NCI-H1930 (cell line): ENCODE measurements at regions not wholly inside any gene's neighbourhood (a gene's known extent, or its start where the extent isn't known, plus 50 kb on each side); places are given as distances from the start of the nearest gene placed in this dataset.
"Not testable (repeated sequence)": the region's sequence is repeated elsewhere in the genome, so short reads cannot be mapped to it uniquely, and the experiment has no call there.

Source experiments
- DNase-seq, 2 experiments: peaks; one replicate each; lab custom pipeline; 2025; lab: John Stamatoyannopoulos, UW

DNA sequence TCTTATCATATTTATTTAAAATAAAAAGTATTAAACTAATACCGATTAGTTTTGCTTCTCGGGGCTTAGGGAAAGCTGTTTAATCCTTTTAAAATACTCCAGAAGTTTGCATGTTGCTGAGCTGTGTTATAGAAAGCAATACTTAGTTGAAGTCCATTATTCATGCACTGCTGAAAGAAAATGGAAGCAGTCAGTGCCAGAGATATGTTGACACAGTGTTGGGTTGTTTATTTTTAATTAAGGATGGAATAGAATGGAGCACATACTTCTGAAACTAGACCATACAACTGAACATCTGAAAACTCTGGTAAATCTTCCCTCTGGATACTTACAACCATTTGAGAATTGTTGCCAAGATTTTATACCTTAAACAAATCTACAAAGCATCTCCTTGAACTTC, 282.7 kb upstream of the CCDC179 start:
- no peak for DNase-seq

DNA sequence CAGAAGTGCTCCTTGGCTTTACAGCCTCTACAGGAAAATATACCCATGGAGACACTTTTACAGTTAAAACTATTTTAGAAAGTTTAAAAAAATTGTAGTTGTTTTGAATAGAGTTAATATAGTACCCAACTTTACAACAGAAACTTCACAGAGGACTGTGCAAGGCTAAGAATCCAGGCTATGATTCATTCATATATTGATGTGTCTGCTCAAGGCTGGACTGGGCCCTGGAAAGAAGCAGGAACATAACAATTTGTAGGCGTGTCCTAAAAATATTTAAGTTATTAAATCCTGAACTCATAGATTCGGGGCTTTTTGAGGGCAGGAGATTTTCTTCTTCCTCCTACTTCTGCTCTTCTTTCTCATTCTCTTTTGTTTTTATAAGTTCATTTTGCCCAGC, 291.5 kb upstream of the CCDC179 start:
- DNase-seq: no peak

DNA sequence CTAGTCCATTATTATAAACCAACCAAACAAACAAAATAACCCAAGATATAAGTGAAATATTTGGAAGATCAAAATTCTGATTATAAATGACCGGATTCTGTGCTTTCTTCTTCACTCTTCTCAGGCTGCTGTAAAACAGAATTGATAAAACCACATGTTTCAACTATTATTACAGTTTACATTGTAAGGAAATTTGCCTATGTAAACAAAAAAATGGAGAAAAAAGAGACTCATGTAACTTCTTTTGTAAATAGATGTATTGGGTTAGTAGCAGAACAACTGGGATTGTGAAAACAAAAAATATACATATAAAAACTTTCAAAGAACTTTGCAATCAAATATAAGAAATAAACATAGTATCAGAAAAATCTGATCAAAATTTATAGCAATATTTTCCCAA, 295.2 kb upstream of the CCDC179 start:
- DNase-seq: no peak

DNA sequence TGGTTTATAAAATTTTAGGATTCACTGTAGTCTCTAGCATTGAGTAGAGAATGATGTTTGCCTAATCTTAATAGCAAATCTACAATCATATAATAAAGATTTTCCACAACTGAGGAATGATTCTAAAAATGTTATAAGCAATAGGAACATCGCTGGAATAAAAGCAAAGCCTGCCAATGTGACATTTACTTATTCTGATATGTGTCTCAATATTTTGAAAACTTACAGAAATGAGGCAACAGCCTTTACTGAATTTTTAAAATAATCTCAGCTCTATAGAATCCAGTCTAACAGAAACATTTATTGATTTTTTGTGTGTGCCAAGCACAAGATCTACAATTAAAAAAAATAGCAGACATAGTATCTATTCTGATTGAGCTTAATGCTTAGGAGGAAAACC, 303.7 kb upstream of the CCDC179 start:
- DNase-seq: no peak

DNA sequence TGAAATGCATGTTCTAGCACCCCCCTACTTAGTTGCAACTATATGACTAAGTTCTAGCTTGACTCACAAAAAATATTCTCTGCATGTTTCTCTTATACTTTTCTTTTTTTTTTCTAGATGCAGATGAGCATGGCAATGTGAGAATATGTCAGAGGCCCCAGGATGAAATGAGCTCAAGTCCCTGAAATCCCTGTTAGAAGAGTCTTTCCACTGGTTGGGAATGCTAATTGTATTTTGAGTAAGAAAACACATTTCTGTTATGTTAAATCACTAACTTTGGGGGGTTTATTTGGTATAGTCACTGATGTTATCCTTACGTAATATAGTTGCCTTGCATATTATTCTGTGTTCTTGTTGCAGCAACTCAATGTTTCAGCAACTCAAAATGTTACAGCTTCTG, 306.1 kb upstream of the CCDC179 start:
- no peak for DNase-seq

DNA sequence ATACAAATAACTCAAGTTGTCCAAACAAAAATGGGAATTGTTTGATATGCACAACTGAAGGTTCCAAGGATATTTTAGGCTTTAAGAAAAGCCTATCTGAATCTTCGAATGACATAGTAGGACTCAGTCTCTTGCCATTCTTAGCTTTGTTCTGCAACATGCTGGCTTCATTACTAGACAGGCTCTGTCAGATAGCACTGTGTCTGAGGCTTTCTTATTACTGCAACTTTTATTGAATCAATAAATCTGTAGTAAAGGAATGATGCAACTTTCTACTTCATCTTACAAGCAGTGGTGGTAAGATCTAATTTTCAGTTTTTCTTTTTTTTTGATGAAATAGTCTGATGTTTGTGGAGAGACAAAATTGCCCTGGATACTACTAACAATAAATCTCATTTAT, 319.3 kb upstream of the CCDC179 start:
- no peak for DNase-seq

DNA sequence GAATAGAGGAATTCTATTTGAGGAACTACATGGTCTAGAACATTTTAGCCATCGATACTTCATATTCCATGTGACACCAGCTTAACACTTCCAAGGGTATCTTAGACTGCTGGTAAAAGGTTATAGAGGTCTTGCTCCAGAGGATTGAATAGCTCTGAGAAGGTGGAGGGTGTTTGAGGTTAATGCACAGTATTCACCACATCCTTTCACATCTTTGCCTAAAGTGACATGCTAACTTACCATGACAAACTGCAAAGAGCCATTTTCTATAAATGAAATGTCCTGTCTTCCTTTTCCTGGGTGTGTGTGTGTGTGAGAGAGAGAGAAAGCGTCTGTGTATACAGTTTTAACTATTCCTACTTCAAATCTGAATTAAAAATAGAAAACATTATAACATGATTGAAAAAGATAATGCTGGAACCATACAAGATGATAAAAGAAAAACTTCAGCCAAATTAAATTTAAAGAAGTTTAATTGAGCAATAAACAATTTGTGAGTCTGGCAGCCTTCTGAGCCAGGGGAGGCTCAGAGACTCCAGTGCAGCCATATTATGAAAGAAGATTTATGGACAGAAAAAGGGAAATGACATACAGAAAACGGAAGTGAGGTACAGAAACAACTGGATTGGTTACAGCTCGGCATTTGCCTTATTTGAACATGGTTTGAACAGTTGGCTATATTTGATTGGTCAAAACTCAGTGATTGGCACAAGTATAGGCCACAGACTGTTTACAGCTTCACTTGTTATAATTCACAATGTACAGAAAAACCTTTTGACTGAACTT, 320.9 kb upstream of the CCDC179 start:
- DNase-seq: no peak

DNA sequence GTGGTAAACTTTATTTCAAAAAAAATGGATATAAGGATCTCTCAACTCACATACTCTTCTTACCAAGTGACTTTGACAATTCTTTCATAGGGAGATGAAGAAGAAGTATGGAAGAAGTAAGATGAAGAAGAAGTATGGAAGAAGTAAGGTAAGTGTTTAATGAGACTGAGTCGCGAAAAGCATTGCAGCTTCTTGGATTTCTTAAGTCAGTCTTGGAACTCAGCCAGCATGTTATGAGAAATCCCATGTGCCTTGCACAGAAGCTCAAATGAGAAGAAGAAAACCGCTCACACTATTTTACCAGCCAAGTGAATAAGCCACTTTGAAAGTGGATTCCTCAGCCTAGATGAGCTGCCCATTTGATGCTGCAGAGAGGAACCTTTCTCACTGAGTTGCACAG, 332.0 kb upstream of the CCDC179 start:
- DNase-seq: no peak

DNA sequence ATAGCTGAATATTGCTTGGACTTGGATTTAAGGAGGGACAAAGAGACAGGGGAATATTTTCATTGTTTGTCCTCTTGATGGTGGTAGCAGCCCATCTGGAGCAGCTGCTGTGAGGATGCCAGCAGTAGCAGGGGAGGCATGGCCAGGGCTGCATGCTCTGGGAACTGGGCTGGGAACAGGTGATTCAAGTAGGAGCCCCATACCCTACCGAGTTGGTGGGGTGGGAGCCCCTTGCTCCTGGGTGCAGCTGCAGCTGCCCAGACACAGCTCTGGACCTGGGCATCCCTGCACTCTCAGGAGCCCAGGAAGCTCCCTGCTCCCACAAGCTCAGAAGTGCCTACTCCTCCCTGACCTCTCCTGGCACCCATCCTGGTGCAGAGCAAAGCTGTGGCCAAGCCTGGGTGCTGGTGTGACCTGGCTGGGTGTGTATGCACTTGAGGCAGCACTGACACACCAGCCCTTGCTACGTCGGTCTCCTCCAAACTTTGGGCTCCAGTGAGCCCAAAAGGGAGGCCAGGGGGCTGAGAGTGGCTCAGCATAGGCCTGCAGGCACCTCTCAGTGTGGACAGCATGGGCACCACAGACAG, 341.8 kb upstream of the CCDC179 start:
- DNase-seq: no peak

DNA sequence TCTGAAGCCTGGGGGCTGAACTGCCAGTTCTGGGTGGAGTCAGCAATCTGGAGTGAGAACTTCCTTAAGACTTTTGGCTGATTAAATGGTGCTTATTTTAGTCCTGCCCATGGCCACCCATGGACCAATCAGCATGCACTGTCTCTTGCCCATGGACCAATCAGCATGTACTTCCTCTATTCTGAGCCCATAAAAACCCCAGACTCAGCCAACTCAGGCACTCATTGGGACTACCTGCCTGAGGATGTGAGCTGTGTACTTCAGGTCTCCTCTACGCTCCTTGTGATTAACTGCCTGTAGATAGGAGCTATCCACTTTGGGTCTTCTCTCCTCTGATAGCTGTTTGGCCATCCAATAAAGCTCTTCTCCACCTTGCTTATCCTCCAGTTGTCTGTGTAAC, 342.3 kb upstream of the CCDC179 start:
- no peak for DNase-seq

DNA sequence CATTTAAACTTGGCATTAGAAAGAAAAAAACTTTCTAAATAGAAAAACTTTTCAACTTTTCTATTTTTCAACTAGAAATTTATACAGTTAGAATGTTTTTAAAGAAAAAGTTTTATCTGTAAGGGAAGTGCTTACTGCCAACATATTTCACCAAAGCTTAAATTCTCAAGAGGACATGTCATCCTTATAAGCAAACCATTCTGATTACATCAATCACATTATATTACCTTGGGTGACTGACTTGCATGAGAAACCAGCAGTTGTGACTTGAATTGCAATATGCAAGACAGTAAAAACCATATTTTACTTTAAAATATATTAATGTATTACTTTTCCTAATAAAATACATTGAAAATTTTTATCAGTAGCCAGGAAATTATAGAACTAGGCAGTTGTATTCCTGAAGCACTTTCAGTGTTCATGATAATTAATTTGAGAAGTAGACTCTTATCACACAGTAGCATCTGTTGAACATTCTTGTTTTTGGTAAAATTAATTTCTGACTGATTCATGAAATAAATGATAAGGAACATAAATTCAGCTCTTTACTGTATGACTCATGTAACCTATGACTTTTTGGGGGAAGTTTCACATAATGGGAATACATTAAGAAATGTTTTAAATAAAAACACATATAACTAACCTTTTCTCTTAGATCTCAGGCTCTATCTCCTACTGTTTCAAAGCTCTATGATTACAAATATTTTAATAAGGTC, 345.0 kb upstream of the CCDC179 start:
- no peak for DNase-seq

DNA sequence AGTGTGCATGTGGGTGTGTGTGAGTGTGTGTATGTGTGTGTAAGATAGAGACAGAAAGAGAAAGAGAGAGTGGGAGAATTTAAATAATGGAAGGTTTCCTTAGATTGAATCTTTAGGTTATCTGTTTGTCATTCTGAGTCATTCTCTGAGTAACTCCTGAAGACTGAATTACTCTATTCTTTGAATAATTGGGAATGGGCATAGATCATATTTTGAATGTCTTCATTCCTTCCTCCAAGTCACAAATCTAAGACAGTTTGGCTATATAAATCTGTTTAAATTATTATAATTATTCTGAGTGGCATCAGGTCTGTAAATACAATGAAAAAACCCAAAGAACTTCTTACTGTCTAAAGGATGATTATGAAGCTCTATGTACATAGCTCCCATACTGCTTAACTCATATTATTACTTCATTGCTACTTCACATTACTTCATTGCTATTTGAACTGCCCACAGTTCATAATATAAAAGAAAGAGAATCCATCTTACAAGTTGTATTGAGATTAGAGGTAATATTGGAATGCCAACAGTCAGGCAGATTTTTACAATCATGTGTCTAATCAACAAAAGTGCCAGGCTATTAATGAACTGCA, 346.6 kb upstream of the CCDC179 start:
- no peak for DNase-seq

DNA sequence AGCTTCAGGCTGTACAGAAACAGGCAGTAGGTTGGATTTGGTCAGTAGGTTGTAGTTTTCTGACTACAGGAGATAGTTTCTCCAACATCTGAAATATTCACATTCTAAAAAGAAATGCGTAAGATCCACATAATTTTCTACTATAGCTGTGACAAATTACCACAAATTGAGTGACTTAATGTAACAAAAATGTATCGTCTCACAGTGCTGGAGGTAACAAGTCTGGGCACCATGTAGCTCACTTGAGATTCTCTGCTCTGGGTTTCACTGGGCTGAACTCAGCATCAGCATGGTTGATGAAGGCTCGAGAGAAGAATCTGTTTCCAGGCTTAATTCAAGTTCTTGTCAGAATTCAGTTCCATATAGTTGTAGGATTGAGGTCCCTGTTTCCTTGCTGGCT, 350.9 kb upstream of the CCDC179 start:
- no peak for DNase-seq

DNA sequence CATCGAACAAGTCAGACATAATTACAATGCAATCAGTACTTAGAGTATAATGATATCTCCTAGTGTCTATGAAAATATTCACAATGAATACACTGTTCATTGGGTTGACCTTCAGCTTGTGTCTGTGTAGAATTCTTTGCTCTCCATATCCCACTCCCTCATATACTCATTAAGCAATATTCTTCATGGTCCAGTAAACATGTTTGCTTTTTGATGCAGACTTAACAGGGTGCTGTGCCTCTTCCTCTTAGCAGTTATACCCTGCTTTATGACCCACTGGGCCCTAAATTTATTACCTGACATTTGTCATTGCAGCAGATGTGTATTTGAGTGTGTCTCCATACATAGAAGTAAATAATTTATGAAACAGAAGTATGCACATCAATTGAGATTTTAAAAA, 352.5 kb upstream of the CCDC179 start:
- DNase-seq: no peak

DNA sequence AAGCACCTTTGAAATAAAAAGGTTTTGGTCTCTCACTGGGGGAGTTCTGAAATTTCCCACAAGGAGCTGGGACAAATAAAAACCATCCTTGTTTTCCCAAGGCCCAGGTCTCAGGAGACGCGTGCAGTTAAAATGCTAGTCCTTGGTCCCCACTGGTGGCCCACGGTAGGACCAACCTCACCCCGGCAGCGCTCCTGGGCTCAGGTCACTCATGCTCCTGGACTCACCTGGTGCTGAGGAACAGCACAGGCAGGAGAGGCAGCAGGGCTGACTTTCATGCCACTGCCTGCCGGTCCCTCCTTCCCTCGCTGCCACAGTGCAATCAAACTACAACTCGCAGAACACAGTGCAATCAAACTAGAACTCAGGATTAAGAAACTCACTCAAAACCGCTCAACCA, 356.8 kb upstream of the CCDC179 start:
- no peak for DNase-seq

DNA sequence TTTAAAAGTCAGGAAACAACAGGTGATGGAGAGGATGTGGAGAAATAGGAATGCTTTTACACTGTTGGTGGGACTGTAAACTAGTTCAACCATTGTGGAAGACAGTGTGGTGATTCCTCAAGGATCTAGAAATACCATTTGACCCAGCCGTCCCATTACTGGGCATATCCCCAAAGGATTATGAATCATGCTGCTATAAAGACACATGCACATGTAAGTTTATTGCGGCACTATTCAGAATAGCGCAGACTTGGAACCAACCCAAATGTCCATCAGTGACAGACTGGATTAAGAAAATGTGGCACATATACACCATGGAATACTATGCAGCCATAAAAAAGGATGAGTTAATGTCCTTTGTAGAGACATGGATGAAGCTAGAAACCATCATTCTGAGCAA, 359.8 kb upstream of the CCDC179 start:
- not testable (repeated sequence) for DNase-seq

DNA sequence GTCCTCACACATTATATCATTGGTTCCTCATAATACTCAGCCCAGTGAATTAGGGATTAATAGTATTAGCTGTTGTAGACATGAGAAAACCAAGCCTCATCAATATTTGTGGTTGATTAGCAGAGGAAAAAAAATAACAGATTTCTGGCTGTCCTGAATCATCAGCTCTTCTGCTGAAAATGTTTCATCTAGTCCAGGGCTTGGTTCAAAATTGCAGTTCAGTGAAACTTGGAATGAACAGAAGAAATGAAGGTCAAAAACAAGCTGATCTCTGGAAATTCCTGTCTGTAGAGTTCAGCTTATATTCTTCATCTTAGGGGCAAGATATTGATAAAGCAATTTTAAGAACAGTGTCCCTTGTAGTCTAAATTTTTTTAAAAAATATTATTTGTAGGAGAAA, 361.1 kb upstream of the CCDC179 start:
- no peak for DNase-seq

DNA sequence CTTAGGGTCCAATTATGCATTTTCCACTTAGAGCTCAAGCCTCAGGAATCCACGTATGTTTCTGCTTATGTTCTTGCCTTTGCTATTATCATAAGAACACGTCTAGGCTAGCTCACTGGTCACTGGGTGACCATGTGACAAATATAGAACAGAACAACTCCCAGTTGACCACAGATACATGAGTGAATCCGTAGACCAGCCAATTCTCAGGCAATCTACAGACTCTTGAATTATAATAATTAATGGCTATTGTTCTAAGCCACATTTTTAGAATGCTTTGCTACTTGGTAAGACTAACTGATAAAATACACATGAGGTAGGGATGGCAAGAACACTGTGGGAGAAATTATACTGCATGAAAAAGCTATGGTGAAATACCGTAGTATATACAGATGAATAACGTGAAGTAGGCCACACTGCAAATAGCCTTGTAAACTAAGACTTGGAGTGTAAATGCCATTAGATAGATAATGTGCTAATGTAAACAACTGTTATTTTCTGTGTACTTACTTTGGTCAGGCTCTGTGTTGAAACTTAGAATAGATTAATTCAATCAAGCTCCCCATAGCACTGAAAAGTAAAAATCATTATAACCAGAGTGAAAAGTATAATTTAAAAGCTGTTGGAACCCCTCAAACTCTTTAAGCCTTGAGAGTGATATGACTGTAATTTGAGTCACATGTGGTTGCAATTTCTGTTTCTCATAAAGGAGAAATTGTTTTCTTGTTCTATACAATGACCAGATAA, 366.2 kb upstream of the CCDC179 start:
- DNase-seq: no peak

DNA sequence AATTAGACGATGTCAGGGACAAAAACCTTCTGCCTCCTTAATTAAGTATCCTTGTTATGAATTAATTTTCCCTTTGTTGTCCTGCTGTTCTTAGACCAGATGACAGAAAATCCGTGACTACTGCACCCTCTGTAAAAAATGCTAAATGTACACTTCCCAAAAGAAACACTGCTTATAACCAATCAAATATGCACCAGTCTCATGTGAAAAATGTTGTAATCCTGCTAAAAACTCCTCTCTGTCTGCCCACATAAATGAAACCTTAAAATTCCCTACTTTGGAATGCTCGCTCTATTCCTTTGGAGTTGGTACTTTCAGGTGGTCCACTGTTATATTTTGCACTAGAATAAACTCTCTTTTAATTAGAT, 366.8 kb upstream of the CCDC179 start:
- DNase-seq: no peak

DNA sequence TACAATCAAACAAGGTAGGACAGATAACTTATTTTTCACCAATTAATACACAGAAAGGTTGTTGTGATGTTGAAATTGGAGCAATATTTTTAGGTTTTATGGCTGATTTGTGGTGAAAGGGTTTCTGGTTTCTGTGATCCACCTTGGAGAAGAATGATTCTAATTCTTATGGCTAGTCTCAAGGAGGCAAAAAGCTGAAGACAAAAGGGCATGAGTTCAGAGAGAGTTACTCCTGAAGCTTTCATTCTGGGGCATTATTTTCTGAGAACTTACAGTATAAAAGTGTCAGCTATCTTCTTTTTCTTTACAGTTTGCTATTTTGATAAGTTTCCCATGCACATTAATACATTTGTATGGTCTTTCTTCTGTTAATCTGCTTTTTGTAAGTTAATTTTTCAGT, 372.4 kb upstream of the CCDC179 start:
- DNase-seq: no peak

DNA sequence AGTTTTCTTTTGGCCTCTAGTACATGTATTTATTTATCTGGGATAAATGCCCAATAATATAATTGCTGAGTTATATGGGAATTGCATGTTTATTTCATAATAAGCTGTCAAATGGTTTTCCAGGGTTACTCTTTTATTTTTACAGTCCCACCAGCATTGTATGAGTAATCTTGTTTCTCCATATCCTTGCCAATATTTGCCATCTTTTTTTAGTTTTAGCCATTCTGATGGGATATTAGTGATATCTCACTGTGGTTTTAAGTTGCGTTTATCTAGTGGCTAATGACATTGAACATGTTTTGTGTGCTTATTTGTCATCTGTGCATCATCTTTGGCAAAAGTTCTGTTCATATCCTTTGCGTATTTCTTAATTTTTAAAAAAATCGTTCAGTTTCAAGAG, 372.8 kb upstream of the CCDC179 start:
- no peak for DNase-seq

DNA sequence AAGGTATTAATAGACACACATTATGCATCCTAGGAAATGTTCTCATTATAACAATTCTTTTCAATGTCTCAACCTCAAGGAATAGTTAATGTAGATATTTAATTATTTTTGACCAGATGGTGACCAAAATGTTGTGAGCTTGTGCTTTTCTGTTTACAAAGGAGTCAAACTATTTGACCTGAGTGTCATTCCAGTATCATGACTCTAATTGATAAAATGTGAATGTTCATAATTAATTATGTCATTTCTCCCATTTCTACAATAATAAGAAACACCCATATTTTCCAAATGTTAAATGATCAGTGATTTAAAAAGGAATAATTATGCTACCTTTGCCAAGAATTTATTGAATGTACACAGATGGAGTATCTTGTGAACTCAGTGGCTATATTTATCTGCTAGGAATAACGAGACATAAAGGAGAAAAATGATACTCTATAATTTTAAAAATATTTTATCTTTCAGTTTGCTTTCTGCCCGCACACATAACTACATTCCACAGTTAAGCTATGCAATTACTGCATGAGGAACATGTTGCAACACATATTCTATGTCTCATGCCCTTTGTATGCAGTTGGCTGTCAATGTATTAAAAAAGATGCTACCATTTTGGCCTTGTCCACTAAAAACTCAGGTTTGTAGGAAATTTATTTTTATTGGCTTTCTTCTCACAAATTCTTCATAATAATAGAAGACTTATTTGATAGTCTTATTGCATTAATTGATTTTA, 376.7 kb upstream of the CCDC179 start:
- no peak for DNase-seq
